WTC11 (cell line): ENCODE measurements at regions not wholly inside any gene's neighbourhood (a gene's known extent, or its start where the extent isn't known, plus 50 kb on each side); places are given as distances from the start of the nearest gene placed in this dataset.

Experiments used
- CTCF ChIP-seq: fragments of 200-600 bp; IDR thresholded peaks from 2 replicates; pipeline ENCODE4 v1.8.0; 2022; ENCODE audit warnings: antibody characterized with exemption
- E2F1 ChIP-seq: sonication (generic); formaldehyde crosslinking; IDR thresholded peaks from 2 replicates; pipeline ENCODE4 v1.8.0; 2022; ENCODE audit warnings: mild to moderate bottlenecking, missing genetic modification reagents
- E2F4 ChIP-seq: sonication (generic); formaldehyde crosslinking; IDR thresholded peaks from 2 replicates; pipeline ENCODE4 v1.8.1; 2022; ENCODE audit warnings: low read depth, mild to moderate bottlenecking, moderate library complexity, missing genetic modification reagents, borderline replicate concordance
- ETV6 ChIP-seq: sonication (generic); formaldehyde crosslinking; IDR thresholded peaks from 2 replicates; pipeline ENCODE4 v1.8.1; 2022; ENCODE audit warnings: mild to moderate bottlenecking, missing genetic modification reagents
- IRF2 ChIP-seq: sonication (generic); formaldehyde crosslinking; IDR thresholded peaks from 2 replicates; pipeline ENCODE4 v1.8.0; 2022; ENCODE audit warnings: low read depth, missing genetic modification reagents, borderline replicate concordance
- NR3C1 ChIP-seq: sonication (generic); formaldehyde crosslinking; conservative IDR thresholded peaks from 2 replicates; pipeline ENCODE4 v1.8.1; 2023; ENCODE audit warnings: low read depth, mild to moderate bottlenecking, missing genetic modification reagents
- SMAD3 ChIP-seq: sonication (generic); formaldehyde crosslinking; IDR thresholded peaks from 2 replicates; pipeline ENCODE4 v1.8.0; 2022; ENCODE audit warnings: missing genetic modification reagents, mild to moderate bottlenecking, borderline replicate concordance
- SP1 ChIP-seq: sonication (generic); formaldehyde crosslinking; conservative IDR thresholded peaks from 2 replicates; pipeline ENCODE4 v1.8.1; 2022; ENCODE audit warnings: missing genetic modification reagents
- TEAD1 ChIP-seq: sonication (generic); formaldehyde crosslinking; IDR thresholded peaks from 2 replicates; pipeline ENCODE4 v1.8.0; 2022; ENCODE audit warnings: mild to moderate bottlenecking, missing genetic modification reagents
- USF2 ChIP-seq: sonication (generic); formaldehyde crosslinking; IDR thresholded peaks from 2 replicates; pipeline ENCODE4 v1.8.1; 2023; ENCODE audit warnings: mild to moderate bottlenecking, missing genetic modification reagents, moderate library complexity
- ZNF232 ChIP-seq: sonication (generic); formaldehyde crosslinking; IDR thresholded peaks from 2 replicates; pipeline ENCODE4 v1.8.0; 2022; ENCODE audit warnings: mild to moderate bottlenecking, missing genetic modification reagents
- TF ChIP-seq, protein P1 (sequence below): sonication (generic); formaldehyde crosslinking; IDR thresholded peaks from 2 replicates; pipeline ENCODE4 v1.8.1; 2022; ENCODE audit warnings: low read depth, missing genetic modification reagents, borderline replicate concordance
- TF ChIP-seq, protein P2 (sequence below): sonication (generic); formaldehyde crosslinking; IDR thresholded peaks from 2 replicates; pipeline ENCODE4 v1.8.0; 2022; ENCODE audit warnings: mild to moderate bottlenecking, missing genetic modification reagents
- TF ChIP-seq, protein P3 (sequence below): sonication (generic); formaldehyde crosslinking; conservative IDR thresholded peaks from 2 replicates; pipeline ENCODE4 v1.8.1; 2022; ENCODE audit warnings: mild to moderate bottlenecking, missing genetic modification reagents

GRCh38 chr16:62638324-62638911 lies 602.2 kb upstream of the CDH8 start:
- no peak for TF ChIP-seq CTCF
- TF ChIP-seq ETV6 (CRISPR knock-in tag) = no peak
- TF ChIP-seq NR3C1 = no peak
- TF ChIP-seq SP1 (CRISPR knock-in tag) = no peak
- TF ChIP-seq, protein P1, sequence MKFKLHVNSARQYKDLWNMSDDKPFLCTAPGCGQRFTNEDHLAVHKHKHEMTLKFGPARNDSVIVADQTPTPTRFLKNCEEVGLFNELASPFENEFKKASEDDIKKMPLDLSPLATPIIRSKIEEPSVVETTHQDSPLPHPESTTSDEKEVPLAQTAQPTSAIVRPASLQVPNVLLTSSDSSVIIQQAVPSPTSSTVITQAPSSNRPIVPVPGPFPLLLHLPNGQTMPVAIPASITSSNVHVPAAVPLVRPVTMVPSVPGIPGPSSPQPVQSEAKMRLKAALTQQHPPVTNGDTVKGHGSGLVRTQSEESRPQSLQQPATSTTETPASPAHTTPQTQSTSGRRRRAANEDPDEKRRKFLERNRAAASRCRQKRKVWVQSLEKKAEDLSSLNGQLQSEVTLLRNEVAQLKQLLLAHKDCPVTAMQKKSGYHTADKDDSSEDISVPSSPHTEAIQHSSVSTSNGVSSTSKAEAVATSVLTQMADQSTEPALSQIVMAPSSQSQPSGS (CRISPR knock-in tag) = no peak
- TF ChIP-seq IRF2 = no peak
- TF ChIP-seq SMAD3 = no peak
- no peak for TF ChIP-seq ZNF232
- no peak for TF ChIP-seq E2F1
- no peak for TF ChIP-seq USF2 (CRISPR knock-in tag)
- TF ChIP-seq, protein P2, sequence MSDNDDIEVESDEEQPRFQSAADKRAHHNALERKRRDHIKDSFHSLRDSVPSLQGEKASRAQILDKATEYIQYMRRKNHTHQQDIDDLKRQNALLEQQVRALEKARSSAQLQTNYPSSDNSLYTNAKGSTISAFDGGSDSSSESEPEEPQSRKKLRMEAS (CRISPR knock-in tag) = no peak
- no peak for TF ChIP-seq E2F4
- TF ChIP-seq, protein P3, sequence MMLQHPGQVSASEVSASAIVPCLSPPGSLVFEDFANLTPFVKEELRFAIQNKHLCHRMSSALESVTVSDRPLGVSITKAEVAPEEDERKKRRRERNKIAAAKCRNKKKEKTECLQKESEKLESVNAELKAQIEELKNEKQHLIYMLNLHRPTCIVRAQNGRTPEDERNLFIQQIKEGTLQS = no peak
- no peak for TF ChIP-seq TEAD1 (CRISPR knock-in tag)
